GM19468 (cell line): ENCODE measurements at regions not wholly inside any gene's neighbourhood (a gene's known extent, or its start where the extent isn't known, plus 50 kb on each side); places are given as distances from the start of the nearest gene placed in this dataset.
"Not testable (repeated sequence)": the region's sequence is repeated elsewhere in the genome, so short reads cannot be mapped to it uniquely, and the experiment has no call there.

Source experiments
- ATAC-seq: cut with Tn5 transposase; IDR thresholded peaks from one replicate; pipeline ENCODE4 v1.9.1; 2021; ENCODE audit warnings: mild to moderate bottlenecking, moderate library complexity, moderate number of reproducible peaks; ENCODE audit not compliant: unreplicated experiment; ENCODE audit errors: extremely low read depth

GRCh38 chr3:10653866-10654611 lies 148.7 kb upstream of the ATP2B2 start:
- no peak for ATAC-seq

GRCh38 chr3:10655105-10655504 lies 149.7 kb upstream of the ATP2B2 start:
- no peak for ATAC-seq

- ATAC-seq, result not testable (repeated sequence)
Observed at GRCh38 chr3:10657339-10657738, 152.0 kb upstream of the ATP2B2 start.

DNA sequence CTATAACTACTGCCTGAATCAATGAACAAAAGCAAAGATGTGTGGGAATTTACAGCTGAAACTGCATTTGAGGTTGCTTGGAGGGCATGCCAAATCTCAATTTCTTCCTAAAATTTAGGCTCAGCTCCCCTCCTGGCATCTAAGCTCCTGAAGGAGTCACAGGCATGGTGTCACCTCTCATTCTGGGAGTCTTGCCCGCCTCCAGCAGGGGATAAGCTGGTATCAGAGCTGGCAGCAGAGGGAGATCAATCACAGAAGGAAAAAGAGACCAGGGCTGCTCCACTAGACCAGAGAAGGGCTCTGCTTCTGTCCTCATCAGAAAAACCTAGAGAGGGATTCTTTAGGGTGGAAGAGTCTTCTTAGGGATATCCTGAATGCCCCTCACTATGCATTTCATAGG lies 150.4 kb upstream of the SLC6A11 start:
- ATAC-seq, result no peak

- no peak for ATAC-seq
Observed at GRCh38 chr3:10666621-10667020, 149.4 kb upstream of the SLC6A11 start.

GRCh38 chr3:10667269-10667668 lies 148.8 kb upstream of the SLC6A11 start:
- ATAC-seq, result no peak

DNA sequence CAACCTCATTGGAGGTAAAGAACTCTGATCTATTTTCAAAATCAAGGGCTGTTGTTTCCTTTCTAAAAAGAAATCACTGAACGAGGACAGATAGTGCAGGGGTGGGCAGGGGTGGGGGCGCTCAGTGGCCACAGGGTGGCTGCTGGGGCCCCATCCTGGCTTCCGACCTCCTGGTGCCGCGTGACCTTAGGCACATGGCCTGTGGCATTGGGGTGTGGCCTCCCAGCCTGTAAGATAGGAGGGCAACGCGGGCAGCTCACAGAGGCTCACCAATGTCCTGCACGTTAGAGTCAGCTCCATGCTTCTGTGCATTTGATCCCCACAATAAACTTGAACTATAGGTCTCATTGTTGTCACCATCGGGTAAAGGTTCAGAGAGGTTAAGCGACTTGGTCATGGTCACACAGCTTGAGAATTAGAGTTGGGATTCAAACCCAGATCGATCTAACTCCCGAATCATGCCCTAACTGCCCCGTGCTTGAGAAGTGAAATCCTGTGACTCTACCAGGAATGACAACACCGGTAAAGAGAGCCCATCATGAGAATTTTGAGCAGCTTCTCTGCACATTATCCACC lies 148.0 kb upstream of the SLC6A11 start:
- ATAC-seq, result no peak

DNA sequence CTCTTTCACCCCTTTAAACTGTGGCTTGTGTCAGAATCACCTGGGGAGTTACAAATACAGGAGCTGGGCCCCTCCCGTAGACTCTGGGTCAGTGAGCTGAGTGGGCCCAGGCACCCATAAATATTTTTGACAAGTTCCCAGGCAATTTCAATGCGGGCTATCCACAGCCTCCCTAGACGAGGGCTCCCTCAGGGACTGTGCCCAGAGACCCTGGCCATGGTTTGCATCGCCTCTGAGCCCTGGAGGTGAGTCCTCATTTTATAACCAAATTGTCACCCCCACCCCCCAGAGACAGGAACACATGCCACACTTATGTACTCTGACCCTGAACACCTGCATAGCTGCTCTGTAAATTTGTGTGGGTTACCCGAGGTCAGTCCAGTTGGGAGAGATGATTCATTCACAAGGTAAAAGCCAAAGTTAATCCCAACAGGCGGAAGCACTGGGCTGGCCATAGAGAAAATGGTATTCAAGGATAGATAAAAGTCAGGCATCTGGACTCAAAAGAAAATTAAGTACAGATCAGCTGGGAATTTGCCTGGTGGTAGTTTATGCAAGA lies 146.5 kb upstream of the SLC6A11 start:
- ATAC-seq, result no peak

DNA sequence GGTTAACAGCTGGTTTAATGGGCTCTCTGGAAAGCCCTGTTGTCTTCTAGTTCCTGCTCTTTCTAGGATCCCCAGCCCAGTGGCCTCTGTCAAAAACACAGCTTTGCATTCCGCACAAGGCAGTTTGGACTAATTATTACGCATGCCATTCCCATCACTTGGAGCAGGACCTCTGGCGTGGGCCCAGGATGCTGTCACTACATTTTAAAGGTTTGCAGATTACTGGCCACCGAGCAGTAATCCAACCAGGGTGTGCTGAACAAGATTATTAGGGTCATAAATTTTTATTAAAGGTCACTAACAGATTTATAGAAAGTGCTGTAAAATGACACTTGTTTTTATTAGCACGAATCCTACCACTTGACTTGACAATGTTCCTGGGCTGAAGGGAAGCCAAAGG lies 143.6 kb upstream of the SLC6A11 start:
- ATAC-seq, result no peak

DNA sequence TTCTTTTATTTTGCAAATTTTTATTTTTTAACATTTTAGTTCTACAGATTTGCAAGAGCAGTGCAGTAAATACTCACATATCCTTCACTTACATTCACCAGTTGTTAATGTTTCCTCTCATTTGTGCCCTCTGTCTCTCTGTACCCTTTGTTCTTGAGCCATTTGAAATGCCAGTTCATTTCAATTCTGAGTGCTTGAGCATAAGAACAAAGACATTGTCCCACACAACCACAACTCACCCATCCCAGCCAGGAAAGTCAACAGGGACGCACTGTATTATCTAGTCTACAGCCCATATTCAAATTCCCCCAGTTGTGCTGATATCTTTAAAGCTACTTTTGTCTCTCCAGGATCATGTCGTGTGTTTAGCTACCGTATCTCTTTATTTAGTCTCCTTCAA lies 141.4 kb upstream of the SLC6A11 start:
- no peak for ATAC-seq

DNA sequence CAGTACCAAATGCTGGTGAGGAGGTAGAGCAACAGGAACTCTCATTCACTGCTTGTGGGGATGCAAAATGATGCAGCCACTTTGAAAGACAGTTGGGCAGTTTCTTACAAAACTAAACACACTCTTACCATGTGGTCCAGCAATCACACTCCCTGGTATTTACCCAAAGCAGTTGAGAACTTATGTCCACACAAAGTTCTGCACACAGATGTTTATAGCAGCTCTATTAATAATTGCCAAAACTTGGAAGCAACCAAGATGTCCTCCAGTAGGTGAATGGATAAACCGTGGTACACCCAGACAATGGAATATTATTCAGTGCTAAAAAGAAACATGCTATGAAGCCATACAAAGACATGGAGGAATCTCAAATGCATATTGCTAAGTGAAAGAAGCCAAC lies 139.1 kb upstream of the SLC6A11 start:
- ATAC-seq, result no peak

- no peak for ATAC-seq
Observed at GRCh38 chr3:10678796-10679376, 137.1 kb upstream of the SLC6A11 start.

- no peak for ATAC-seq
Observed at GRCh38 chr3:10680796-10681195, 135.2 kb upstream of the SLC6A11 start.

GRCh38 chr3:10682692-10683091 lies 133.3 kb upstream of the SLC6A11 start:
- ATAC-seq, result no peak

- no peak for ATAC-seq
Observed at GRCh38 chr3:10683106-10683505, 132.9 kb upstream of the SLC6A11 start.

DNA sequence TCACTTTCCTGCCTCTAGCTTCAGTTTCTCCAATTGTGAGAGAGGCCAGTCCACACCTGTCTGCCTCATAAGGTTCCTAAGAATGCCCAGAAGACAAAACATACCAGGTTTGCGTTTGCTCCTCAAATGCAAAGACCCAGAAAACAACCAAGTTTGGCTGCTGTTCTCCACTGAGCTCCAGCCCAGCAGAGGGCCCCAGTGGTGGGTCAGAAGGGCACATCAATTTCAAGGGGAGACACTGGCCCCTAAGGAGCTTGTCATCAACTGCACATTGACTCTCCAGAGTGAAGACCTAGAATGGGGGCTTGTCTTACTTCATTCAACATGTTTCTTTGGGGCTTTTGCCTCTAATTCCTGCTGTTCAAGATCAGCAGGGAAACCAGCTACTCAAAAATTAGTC lies 127.9 kb upstream of the SLC6A11 start:
- no peak for ATAC-seq

DNA sequence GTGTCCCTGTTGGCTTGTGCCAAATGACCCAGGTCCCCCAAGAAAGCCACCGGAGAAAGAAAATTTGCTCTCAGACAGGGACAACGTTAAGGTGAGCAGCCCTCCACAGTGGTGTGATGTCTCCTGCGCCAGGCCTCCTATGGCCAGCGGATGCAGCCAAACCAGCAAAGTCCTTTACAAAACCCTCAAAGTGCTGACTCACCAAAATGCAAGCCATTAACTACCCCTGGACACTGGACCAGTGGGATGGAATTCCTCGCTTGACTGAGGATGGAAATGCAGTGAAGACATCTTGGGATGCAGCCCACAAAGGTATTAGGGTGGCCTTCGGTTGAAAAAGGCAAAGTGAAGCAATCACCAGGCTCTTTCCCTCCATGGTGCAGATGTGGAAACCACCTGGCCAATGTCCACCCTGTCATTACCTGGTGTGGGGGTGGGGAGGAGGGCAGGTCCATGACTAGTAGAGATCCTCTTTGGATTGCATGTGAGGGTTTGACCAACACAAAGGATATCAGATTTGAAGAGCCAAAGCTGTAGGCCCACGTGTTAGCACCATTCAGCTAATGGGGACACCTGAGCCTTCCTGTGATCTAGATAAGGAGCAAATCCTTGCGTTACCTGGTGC lies 127.4 kb upstream of the SLC6A11 start:
- no peak for ATAC-seq

- ATAC-seq, result no peak
Observed at GRCh38 chr3:10692039-10692622, 123.9 kb upstream of the SLC6A11 start.

DNA sequence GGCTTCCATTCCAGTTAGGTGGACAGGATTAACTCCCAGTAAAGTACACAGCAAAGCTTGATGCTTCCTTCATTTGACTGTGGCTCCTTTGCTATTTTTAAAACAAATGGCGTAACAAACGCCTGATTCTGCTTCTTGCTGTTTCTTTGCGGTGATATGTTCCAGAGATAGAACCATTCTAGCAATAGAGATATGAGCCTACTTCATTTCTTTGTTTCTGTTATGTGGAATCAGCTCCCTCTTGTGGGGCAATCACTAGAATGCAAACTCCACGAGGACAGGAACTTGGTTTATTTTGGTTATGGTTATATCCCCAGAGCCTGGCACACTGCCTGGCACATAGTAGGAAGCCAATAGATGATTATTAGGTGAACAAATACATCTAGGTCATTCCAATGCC lies 122.6 kb upstream of the SLC6A11 start:
- no peak for ATAC-seq

- no peak for ATAC-seq
Observed at GRCh38 chr3:10694179-10694578, 121.8 kb upstream of the SLC6A11 start.

- not testable (repeated sequence) for ATAC-seq
Observed at GRCh38 chr3:10695186-10695585, 120.8 kb upstream of the SLC6A11 start.
